Fibroblast of lung (primary cell): ENCODE measurements at regions not wholly inside any gene's neighbourhood (a gene's known extent, or its start where the extent isn't known, plus 50 kb on each side); places are given as distances from the start of the nearest gene placed in this dataset.

ENCODE experiments used
- CTCF ChIP-seq, 2 donors: IDR thresholded peaks in 1 of 2; conservative IDR thresholded peaks in 1 of 2; 1 replicate in 1 of 2; 2 replicates in 1 of 2; pipeline ENCODE4 v1.5.1; 2011 to 2012; ENCODE audit warnings: low read length in 2 of 2, control low read depth in 1 of 2, inconsistent platforms in 1 of 2, low read depth in 1 of 2, mild to moderate bottlenecking in 1 of 2
- EZH2 ChIP-seq: IDR thresholded peaks from 2 replicates; pipeline ENCODE4 v1.5.1; 2012; ENCODE audit warnings: low read length, control low read depth, mild to moderate bottlenecking; ENCODE audit errors: missing control alignments

- TF ChIP-seq CTCF (conservative IDR thresholded peaks at IDR 0.05 in 1 of 2, IDR thresholded peaks at IDR 0.05 in 1 of 2; ENCODE audit: low read depth in 1 of 2, low read length in 2 of 2), result no peak
- no peak for TF ChIP-seq EZH2
Measured at GRCh38 chr6:79788756-79789155, 157.6 kb downstream of the SH3BGRL2 start.
